NCI-H2107 treated with DMSO at 0.1 percent for 48 hours (cell line): ENCODE measurements at regions not wholly inside any gene's neighbourhood (a gene's known extent, or its start where the extent isn't known, plus 50 kb on each side); places are given as distances from the start of the nearest gene placed in this dataset.

Experiments
- DNase-seq: peaks from one replicate; lab custom pipeline; 2025; ENCODE audit not compliant: unreplicated experiment; lab: John Stamatoyannopoulos, UW

- DNase-seq, result no peak
Measured at GRCh38 chr6:145327586-145327985, 407.7 kb downstream of the EPM2A start.

- DNase-seq, result no peak
Measured at GRCh38 chr6:145329257-145329656, 406.1 kb downstream of the EPM2A start.

DNA sequence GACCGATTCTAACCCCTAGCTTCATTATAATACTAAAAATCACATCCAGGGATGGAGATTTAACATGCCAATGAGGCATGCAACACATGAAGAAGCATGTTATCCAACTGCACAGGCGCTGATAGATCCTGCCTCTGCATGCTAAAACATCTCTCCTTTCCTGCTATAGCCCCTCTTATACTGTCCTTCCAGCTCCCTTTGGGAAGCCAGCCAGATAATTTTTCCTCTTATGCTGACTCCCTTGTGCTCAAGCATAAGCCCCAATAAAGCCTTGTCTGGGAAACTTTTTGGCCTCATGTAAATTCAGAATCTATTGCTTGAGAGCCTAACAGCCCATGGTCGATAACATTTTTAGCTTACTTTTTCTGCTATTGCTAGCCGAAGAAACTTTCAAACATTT, 404.3 kb downstream of the EPM2A start:
- no peak for DNase-seq

DNA sequence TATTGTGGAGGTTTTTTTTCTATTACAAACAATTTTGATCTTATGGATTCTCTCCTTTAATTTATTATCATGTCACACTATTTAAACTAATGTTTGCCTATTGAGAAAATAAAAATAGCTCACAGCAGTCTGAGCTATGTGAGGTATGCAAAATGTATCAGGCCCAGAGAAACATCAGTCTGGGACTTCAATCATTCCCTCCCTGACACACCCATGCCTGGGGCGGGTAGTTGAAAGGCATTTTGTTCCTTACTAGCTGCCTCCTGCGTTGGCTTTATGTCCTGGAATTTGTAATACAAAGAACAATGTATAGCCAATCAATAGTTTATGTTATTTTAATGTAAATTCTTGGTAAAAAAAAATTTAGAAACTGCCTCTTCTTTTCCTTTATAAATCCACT, 403.3 kb downstream of the EPM2A start:
- DNase-seq, result no peak

DNA sequence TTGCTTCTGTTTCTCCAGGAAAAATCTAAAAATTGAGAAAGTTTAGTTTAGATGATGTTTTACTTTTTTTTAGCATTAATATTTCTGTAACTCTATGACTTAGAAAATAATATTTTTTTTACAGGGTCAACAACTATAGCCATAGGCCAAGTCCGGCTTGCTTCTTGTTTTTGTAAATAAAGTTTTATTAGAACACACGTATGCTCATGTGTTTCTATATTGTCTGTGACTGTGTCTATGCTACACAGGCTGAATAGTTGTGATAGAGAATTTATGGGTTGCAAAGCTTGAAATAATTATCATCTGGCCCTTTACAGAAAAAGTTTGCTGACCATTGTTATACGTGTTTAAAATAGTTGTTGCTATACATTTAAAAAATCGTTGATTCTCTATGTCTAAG, 399.2 kb downstream of the EPM2A start:
- no peak for DNase-seq

GRCh38 chr6:145339089-145339488, 396.2 kb downstream of the EPM2A start:
- no peak for DNase-seq

GRCh38 chr6:145340256-145340655, 395.1 kb downstream of the EPM2A start:
- DNase-seq, result no peak

GRCh38 chr6:145345094-145345493, 390.2 kb downstream of the EPM2A start:
- DNase-seq, result no peak

- DNase-seq, result no peak
Measured at GRCh38 chr6:145347216-145347615, 388.1 kb downstream of the EPM2A start.

DNA sequence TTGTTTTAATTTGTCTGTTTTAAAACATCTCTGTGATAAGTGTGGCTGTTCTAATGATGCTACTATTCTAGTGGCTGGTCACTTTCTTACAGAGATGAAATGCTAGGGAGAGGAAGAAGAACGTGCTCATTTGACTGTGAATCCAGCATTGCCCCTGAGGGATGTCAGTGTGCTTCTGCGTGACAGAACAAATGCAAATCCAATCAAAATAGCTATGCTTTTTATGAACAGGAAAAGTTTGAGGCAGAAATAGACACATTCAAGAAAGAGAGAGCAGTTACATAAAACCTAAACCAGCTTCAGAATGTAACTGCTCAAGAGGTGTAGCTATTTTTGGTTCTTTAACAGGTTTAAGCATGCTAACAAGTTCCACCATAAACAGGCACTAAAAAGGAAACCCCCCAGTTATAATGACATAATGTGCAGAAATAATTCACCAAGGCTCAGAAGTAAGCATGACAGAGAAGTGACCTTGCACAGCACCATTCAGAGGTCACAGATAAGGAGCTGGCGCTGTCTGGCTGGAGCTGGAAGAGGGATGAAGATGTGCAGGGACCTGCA, 385.3 kb downstream of the EPM2A start:
- DNase-seq, result no peak

DNA sequence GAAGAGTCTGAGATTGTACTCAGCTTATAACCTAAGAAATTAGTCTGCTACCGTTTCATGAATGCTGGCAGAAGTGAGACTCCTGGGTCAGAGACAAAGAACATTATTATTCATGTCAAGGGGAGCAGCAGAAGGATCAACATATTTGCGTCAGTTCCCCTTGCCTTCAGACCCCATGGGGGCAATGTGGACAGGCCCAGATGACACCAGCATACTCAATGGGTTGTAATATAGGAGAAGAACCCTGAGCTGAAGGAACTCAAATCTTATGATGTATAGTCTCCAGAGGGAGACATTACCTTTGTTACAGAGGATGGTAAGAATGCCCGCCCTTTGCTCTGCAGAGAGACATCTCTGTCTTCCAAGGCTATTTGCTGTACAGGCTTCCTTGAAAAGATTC, 384.4 kb downstream of the EPM2A start:
- DNase-seq, result no peak

DNA sequence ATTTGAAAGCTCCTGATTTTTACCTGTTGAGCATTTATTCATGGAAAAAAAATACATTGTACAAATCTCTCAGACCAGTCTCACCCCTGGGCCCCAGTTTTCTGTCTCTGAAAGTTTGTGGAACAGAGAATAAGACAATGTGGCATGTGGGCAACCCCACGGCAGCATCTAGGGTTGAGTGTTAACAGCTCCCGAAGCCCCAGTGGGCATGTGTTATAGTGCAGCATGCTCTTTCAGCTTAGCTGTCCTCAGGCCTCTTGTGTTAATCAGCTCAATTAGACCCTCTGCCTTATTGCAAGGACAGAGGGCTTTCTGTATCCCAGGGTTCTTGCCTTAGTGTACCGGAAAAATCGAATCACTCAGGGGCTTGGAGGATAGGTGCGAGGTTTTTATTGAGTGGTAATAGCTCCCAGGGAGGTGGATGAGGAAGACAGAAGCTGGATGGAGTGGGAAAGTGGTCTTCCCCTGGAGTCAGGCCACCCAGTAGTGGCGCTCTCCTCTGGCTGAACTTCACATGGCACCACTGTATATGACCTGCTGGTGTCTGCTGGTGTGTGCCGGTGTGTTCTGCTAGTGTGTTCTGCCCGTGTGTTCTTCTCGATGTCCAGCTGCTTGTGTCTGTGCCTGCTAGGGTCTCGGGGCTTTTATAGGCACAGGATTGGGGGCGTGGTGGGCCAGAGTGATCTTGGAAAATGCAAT, 382.8 kb downstream of the EPM2A start:
- no peak for DNase-seq

DNA sequence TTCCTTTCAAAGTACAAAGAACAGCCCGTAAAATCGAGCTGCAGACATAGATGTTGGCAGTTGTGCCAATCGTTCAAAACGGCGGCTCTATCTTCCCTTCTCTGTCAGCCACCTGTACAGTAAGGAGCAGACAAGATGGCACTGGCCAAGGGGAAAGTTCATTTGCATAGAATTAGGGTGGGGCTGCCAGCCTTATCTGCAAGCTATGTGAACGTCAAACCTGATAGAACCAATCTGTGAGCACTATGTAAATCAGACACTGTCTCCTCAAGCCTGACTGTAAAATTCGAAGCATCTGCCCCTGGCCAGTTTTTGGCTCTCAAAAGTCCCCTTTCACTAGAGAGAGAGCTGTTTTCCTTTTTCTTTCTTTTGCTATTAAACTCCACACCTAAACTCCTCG, 374.5 kb downstream of the EPM2A start:
- DNase-seq, result no peak

- DNase-seq, result no peak
Measured at GRCh38 chr6:145367149-145367548, 368.2 kb downstream of the EPM2A start.

GRCh38 chr6:145368075-145368474, 367.2 kb downstream of the EPM2A start:
- DNase-seq, result no peak

GRCh38 chr6:145370559-145370958, 364.8 kb downstream of the EPM2A start:
- DNase-seq, result no peak

DNA sequence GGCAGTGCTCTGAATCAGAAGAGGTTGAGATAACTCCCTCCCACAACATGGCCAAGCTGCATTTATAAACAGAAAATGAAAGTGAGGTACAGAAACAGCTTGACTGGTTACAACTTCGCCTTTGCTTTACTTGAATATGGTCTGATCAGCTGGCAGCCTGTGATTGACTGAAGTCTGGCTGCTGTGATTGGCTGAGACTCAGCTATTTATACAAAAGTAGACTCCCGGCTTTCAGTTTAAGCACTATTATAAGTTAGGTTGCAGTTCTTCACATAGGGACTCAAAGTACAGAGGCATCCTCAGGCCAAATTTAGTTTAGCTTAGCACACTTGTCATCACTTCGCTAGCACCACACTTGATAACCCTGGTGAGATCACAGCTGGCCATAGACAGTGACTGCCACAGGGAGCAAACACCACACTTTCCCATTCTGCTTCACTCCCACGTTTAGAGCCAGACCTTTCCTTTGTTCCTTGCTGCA, 362.6 kb downstream of the EPM2A start:
- DNase-seq, result peak; percentile 29

- DNase-seq, result no peak
Measured at GRCh38 chr6:145373826-145374225, 361.5 kb downstream of the EPM2A start.

GRCh38 chr6:145374570-145374969, 360.8 kb downstream of the EPM2A start:
- DNase-seq, result no peak

DNA sequence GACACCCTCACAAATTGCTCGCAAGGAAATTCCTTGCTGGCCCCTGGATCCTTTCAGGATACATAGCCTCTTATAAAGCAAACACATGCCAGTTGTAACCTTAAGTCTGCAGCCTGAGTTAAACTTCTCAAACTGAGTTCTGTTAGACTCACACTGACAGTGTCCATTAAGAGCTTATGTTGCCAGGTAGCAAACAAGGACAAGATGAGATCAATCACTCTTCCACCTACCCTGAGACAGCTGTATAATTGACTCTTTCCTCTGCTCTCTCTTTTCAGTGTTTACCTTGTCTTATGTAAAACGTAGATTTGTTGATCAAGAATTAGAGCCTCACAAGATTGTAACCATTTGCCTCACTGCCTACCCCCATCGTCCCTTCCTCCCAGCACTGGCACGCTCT, 359.8 kb downstream of the EPM2A start:
- DNase-seq, result no peak

GRCh38 chr6:145380186-145380585, 355.1 kb downstream of the EPM2A start:
- no peak for DNase-seq

- DNase-seq, result no peak
Measured at GRCh38 chr6:145381941-145382340, 353.4 kb downstream of the EPM2A start.

GRCh38 chr6:145383428-145383827, 351.9 kb downstream of the EPM2A start:
- no peak for DNase-seq
